Natural killer cell (primary cell): ENCODE measurements at regions not wholly inside any gene's neighbourhood (a gene's known extent, or its start where the extent isn't known, plus 50 kb on each side); places are given as distances from the start of the nearest gene placed in this dataset.
"Not testable (repeated sequence)": the region's sequence is repeated elsewhere in the genome, so short reads cannot be mapped to it uniquely, and the experiment has no call there.

Experiments
- ATAC-seq, 3 donors: fragments of 150-1000 bp in 2 of 3; fragments of 200-7000 bp in 1 of 3; cut with Tn5 transposase; 1 replicate in 1 of 3; 2 replicates in 2 of 3; pipeline ENCODE4 v1.10.0; 2021; ENCODE audit warnings: mild to moderate bottlenecking in 2 of 3, moderate library complexity in 2 of 3
- DNase-seq, 2 donors: peaks; one replicate each; pipeline versions ENCODE4 v3.0.0 to v3.0.0-alpha.2; 2013 to 2021; ENCODE audit warnings: mixed read lengths in 1 of 2
- H3K27ac ChIP-seq: one replicate; pipeline ENCODE4 v1.5.1; 2013; ENCODE audit warnings: mild to moderate bottlenecking, low read length
- H3K27me3 ChIP-seq: one replicate; pipeline ENCODE4 v1.6.1; 2013; ENCODE audit warnings: low read length; ENCODE audit not compliant: control insufficient read depth, insufficient read depth
- H3K36me3 ChIP-seq: one replicate; pipeline ENCODE4 v1.6.1; 2013; ENCODE audit warnings: low read length; ENCODE audit not compliant: control insufficient read depth, insufficient read depth
- H3K4me1 ChIP-seq: one replicate; pipeline ENCODE4 v1.6.1; 2013; ENCODE audit warnings: low read length; ENCODE audit not compliant: control insufficient read depth, insufficient read depth
- H3K4me3 ChIP-seq: one replicate; pipeline ENCODE4 v1.5.1; 2013; ENCODE audit warnings: low read length
- H3K9me3 ChIP-seq: one replicate; pipeline ENCODE4 v1.6.1; 2013; ENCODE audit warnings: low read length; ENCODE audit not compliant: control insufficient read depth, insufficient read depth
- H3K27ac Mint-ChIP-seq, 2 donors: one replicate each; pipeline ENCODE4 v1.8.0; 2022; ENCODE audit warnings: mild to moderate bottlenecking in 2 of 2, mixed read lengths in 2 of 2, moderate library complexity in 1 of 2
- H3K27me3 Mint-ChIP-seq, 2 donors: one replicate each; pipeline ENCODE4 v1.8.0; 2022; ENCODE audit warnings: low read depth in 2 of 2, mixed read lengths in 2 of 2
- H3K36me3 Mint-ChIP-seq: one replicate; pipeline ENCODE4 v1.8.0; 2022; ENCODE audit warnings: mixed read lengths
- H3K4me1 Mint-ChIP-seq, 2 donors: one replicate each; pipeline ENCODE4 v1.8.0; 2022; ENCODE audit warnings: mixed read lengths in 2 of 2
- H3K4me3 Mint-ChIP-seq: one replicate; pipeline ENCODE4 v1.8.0; 2022; ENCODE audit warnings: mild to moderate bottlenecking, moderate library complexity, mixed read lengths
- H3K9me3 Mint-ChIP-seq, 2 donors: one replicate each; pipeline ENCODE4 v1.8.0; 2022; ENCODE audit warnings: mixed read lengths in 2 of 2
- WGBS: methylation state at CpG from one replicate; pipeline ENCODE4 v1.1.7; 2013; ENCODE audit warnings: missing lambda C conversion rate; ENCODE audit not compliant: insufficient coverage; 5-methylcytosine and 5-hydroxymethylcytosine counted together
- intact Hi-C: fragments of 100-400 bp; cut with micrococcal nuclease; formaldehyde crosslinking; loops from one replicate; pipeline ENCODE4 v1.14.2; 2022
- TF ChIP-seq, protein P1 (sequence below): fragments of 200-600 bp; IDR thresholded peaks from one replicate; pipeline ENCODE4 v1.8.0; 2022; ENCODE audit warnings: antibody characterized with exemption

DNA sequence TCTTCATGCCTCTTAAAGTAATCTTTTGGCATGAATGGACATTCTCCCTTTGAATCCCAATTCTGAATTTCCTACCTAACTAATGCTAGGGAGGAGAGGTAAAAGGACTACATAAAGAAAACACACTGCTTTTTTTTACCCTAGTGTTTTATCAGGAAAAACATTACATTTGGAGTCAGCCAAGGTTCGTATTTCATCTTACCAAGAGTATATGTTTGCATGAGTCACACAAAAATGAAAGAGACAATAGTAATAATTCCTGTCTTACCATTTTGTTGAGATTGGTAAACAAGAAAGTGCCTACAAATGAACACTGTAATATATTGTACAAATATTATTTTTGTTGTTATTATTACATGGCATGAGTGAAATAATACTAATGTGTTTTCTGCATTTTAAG is 112.9 kb upstream of the WARS2 start:
- Mint-ChIP-seq H3K4me1 (no peaks in the 10 kb centered on the region), H3K9me3 (peaks cover 0 to 2% of the 10 kb centered on the region in 2 donors), H3K36me3 (no peaks in the 10 kb centered on the region), H3K27me3 (peaks cover 0 to 2% of the 10 kb centered on the region in 2 donors), H3K4me3 (no peak overlapping the region), H3K27ac (no peak overlapping the region)
- no peaks in the 10 kb centered on the region for H3K4me1 ChIP-seq
- no peak overlapping the region for H3K4me3 ChIP-seq
- intact Hi-C loops: no loop called here
- DNase-seq (no peak), ATAC-seq (no peak)
- TF ChIP-seq, protein P1, sequence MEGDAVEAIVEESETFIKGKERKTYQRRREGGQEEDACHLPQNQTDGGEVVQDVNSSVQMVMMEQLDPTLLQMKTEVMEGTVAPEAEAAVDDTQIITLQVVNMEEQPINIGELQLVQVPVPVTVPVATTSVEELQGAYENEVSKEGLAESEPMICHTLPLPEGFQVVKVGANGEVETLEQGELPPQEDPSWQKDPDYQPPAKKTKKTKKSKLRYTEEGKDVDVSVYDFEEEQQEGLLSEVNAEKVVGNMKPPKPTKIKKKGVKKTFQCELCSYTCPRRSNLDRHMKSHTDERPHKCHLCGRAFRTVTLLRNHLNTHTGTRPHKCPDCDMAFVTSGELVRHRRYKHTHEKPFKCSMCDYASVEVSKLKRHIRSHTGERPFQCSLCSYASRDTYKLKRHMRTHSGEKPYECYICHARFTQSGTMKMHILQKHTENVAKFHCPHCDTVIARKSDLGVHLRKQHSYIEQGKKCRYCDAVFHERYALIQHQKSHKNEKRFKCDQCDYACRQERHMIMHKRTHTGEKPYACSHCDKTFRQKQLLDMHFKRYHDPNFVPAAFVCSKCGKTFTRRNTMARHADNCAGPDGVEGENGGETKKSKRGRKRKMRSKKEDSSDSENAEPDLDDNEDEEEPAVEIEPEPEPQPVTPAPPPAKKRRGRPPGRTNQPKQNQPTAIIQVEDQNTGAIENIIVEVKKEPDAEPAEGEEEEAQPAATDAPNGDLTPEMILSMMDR: no peak
- H3K27me3 ChIP-seq: no peaks in the 10 kb centered on the region
- H3K36me3 ChIP-seq: no peaks in the 10 kb centered on the region
- no peaks in the 10 kb centered on the region for H3K9me3 ChIP-seq
- H3K27ac ChIP-seq: no peak overlapping the region
- no CpG with 5 or more reads among the region's 1 CpG for WGBS

DNA sequence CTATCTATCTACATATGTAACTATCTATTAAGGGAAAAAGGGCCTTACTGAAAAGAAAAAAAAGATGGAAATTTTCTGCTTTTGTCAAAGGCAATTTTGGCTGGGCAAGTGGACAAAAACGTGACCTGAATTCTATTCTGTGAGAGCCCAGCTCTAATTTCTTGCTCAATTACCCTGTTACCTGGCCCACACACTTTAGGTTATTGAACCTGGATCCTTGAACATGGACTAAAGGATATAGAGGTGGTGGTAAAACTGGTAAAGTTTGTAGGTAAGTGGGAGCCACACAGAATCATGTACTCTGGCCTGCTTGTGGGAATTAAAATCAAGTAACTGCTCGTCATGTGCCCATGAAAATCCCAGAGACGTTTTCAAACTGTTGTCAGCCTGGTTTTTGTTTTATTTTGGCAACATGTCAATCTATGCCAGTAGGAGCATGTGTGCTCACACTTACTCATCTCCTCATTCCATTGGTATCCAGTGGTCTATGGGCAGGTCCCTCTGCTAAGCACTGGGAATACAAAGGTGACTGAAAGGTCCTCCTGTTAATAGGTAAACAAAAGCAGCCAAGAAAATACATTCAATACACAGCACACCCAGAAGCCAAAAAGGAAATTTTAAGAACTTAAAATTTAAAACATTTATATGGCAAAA is 113.7 kb upstream of the WARS2 start:
- DNase-seq (no peak), ATAC-seq (no peak)
- Mint-ChIP-seq H3K27me3 (peaks cover 0 to 2% of the 10 kb centered on the region in 2 donors), H3K9me3 (peaks cover 0 to 6% of the 10 kb centered on the region in 2 donors), H3K4me3 (no peak overlapping the region), H3K36me3 (no peaks in the 10 kb centered on the region), H3K4me1 (no peaks in the 10 kb centered on the region), H3K27ac (no peak overlapping the region)
- Histone ChIP-seq H3K4me1 (no peaks in the 10 kb centered on the region), H3K36me3 (no peaks in the 10 kb centered on the region), H3K9me3 (no peaks in the 10 kb centered on the region), H3K27ac (no peak overlapping the region), H3K4me3 (no peak overlapping the region), H3K27me3 (no peaks in the 10 kb centered on the region)
- 79% methylated on average over 3 of the region's 3 CpGs for WGBS
- intact Hi-C loops: no loop called here
- TF ChIP-seq, protein P1: no peak

DNA sequence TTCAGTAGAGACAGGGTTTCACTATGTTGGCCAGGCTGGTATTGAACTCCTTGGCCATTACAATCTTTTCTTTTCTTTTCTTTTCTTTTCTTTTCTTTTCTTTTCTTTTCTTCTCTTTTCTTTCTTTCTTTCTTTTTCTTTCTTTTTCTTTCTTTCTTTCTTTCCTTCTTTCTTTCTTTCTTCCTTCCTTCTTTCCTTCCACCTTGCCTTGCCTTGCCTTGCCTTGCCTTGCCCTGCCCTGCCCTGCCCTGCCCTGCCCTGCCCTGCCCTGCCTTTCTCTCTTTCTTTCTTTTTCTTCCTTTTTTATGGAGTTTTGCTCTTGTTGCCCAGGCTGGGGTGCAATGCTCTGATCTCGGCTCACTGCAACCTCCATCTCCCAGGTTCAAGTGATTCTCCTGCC is 112.5 kb upstream of the HAO2 start:
- H3K27ac Mint-ChIP-seq, H3K4me1 ChIP-seq, H3K36me3 ChIP-seq, H3K4me1 Mint-ChIP-seq, H3K27me3 Mint-ChIP-seq, ATAC-seq, H3K27me3 ChIP-seq, H3K9me3 ChIP-seq, H3K27ac ChIP-seq, H3K9me3 Mint-ChIP-seq, H3K4me3 ChIP-seq, DNase-seq, H3K36me3 Mint-ChIP-seq, H3K4me3 Mint-ChIP-seq, intact Hi-C loops: not testable (repeated sequence)
- WGBS: 88% methylated on average over 1 of the region's 1 CpG

DNA sequence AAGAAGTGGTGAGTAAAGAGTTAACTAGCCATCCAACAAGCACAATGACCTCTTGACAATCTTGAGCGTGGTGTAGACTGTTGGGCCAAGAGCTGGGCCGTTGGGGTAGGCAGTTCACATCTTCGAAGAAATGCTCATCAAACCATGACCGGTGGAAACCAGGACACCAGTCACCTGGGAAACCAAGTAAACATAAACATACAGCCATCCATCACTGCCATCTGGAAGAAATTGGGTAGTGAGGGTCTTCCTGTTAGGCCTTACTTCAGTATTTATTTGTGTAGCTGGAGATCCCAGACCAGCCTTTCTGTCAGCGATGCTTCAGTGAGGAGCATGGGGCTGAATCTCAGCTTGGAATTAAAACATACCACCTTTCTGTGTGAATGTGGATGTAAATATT is 108.1 kb upstream of the HAO2 start:
- TF ChIP-seq, protein P1: no peak
- Histone ChIP-seq H3K27me3 (no peaks in the 10 kb centered on the region), H3K27ac (no peak overlapping the region), H3K36me3 (no peaks in the 10 kb centered on the region), H3K4me3 (no peak overlapping the region), H3K4me1 (no peaks in the 10 kb centered on the region), H3K9me3 (no peaks in the 10 kb centered on the region)
- Mint-ChIP-seq H3K36me3 (no peaks in the 10 kb centered on the region), H3K4me1 (no peaks in the 10 kb centered on the region), H3K9me3 (peaks cover 2 to 7% of the 10 kb centered on the region in 2 donors), H3K27ac (no peak overlapping the region), H3K27me3 (peaks cover 0 to 2% of the 10 kb centered on the region in 2 donors), H3K4me3 (no peak overlapping the region)
- intact Hi-C loops: no loop called here
- ATAC-seq (no peak), DNase-seq (no peak)
- WGBS: 75% methylated on average over 4 of the region's 5 CpGs
